ENCODE measurements at regions not wholly inside any gene's neighbourhood (a gene's known extent, or its start where the extent isn't known, plus 50 kb on each side); places are given as distances from the start of the nearest gene placed in this dataset.

GRCh38 chr2:15811367-15811766, 129.0 kb upstream of the MYCN start:
- no peak overlapping the region for H3K4me3 Mint-ChIP-seq (ENCODE audit: unreplicated experiment)
- TF ChIP-seq CTCF (IDR thresholded peaks at IDR 0.05; ENCODE audit: unreplicated experiment): no peak
- no peak overlapping the region for H3K27ac Mint-ChIP-seq (ENCODE audit: low read depth, unreplicated experiment)
- no peaks in the 10 kb centered on the region for H3K36me3 Mint-ChIP-seq (ENCODE audit: insufficient read depth, unreplicated experiment)
- no peak for DNase-seq (ENCODE audit: unreplicated experiment)
- ChIA-PET CTCF (no interaction called here), POLR2A (no interaction called here)
- no TSS peak for BruUV-seq (replicated peaks)
- no peaks in the 10 kb centered on the region for H3K9me3 Mint-ChIP-seq (ENCODE audit: unreplicated experiment)
- peaks cover 60% of the 10 kb centered on the region for H3K27me3 Mint-ChIP-seq (ENCODE audit: insufficient read depth, unreplicated experiment)
- H3K4me1 Mint-ChIP-seq (ENCODE audit: insufficient read depth, unreplicated experiment): no peaks in the 10 kb centered on the region
- intact Hi-C loops (cut with micrococcal nuclease): no loop called here

- no TSS peak for BruUV-seq (replicated peaks)
- Mint-ChIP-seq H3K36me3 (ENCODE audit: insufficient read depth, unreplicated experiment) (no peaks in the 10 kb centered on the region), H3K27me3 (ENCODE audit: insufficient read depth, unreplicated experiment) (peaks cover 61% of the 10 kb centered on the region), H3K4me1 (ENCODE audit: insufficient read depth, unreplicated experiment) (no peaks in the 10 kb centered on the region), H3K4me3 (ENCODE audit: unreplicated experiment) (no peak overlapping the region), H3K9me3 (ENCODE audit: unreplicated experiment) (no peaks in the 10 kb centered on the region), H3K27ac (ENCODE audit: low read depth, unreplicated experiment) (no peak overlapping the region)
- DNase-seq (ENCODE audit: unreplicated experiment): peak; percentile 6
- CTCF ChIA-PET: interaction anchor here (0.6 kb wide), 1 partner anchor 38 kb away, joined by 3 read pairs; no protein-coding TSS in a partner anchor
- intact Hi-C loops (cut with micrococcal nuclease): no loop called here
- POLR2A ChIA-PET: no interaction called here
- TF ChIP-seq CTCF (IDR thresholded peaks at IDR 0.05; ENCODE audit: unreplicated experiment): no peak
These were observed 128.1 kb upstream of the MYCN start for GRCh38 chr2:15812187-15812780.

- ChIA-PET POLR2A (no interaction called here), CTCF (no interaction called here)
- peaks cover 58% of the 10 kb centered on the region for H3K27me3 Mint-ChIP-seq (ENCODE audit: insufficient read depth, unreplicated experiment)
- DNase-seq (ENCODE audit: unreplicated experiment): no peak
- no peak overlapping the region for H3K27ac Mint-ChIP-seq (ENCODE audit: low read depth, unreplicated experiment)
- TF ChIP-seq CTCF (IDR thresholded peaks at IDR 0.05; ENCODE audit: unreplicated experiment): no peak
- no peak overlapping the region for H3K4me3 Mint-ChIP-seq (ENCODE audit: unreplicated experiment)
- H3K36me3 Mint-ChIP-seq (ENCODE audit: insufficient read depth, unreplicated experiment): no peaks in the 10 kb centered on the region
- no peaks in the 10 kb centered on the region for H3K4me1 Mint-ChIP-seq (ENCODE audit: insufficient read depth, unreplicated experiment)
- intact Hi-C loops (cut with micrococcal nuclease): no loop called here
- H3K9me3 Mint-ChIP-seq (ENCODE audit: unreplicated experiment): no peaks in the 10 kb centered on the region
- BruUV-seq (replicated peaks): no TSS peak
These were observed 126.7 kb upstream of the MYCN start for GRCh38 chr2:15813481-15814266.

- POLR2A ChIA-PET: no interaction called here
- TF ChIP-seq CTCF (IDR thresholded peaks at IDR 0.05; ENCODE audit: unreplicated experiment): no peak
- no peak overlapping the region for H3K27ac Mint-ChIP-seq (ENCODE audit: low read depth, unreplicated experiment)
- H3K4me3 Mint-ChIP-seq (ENCODE audit: unreplicated experiment): no peak overlapping the region
- BruUV-seq (replicated peaks): no TSS peak
- H3K9me3 Mint-ChIP-seq (ENCODE audit: unreplicated experiment): no peaks in the 10 kb centered on the region
- no peaks in the 10 kb centered on the region for H3K4me1 Mint-ChIP-seq (ENCODE audit: insufficient read depth, unreplicated experiment)
- peaks cover 51% of the 10 kb centered on the region for H3K27me3 Mint-ChIP-seq (ENCODE audit: insufficient read depth, unreplicated experiment)
- no peak for DNase-seq (ENCODE audit: unreplicated experiment)
- intact Hi-C loops (cut with micrococcal nuclease): no loop called here
- no peaks in the 10 kb centered on the region for H3K36me3 Mint-ChIP-seq (ENCODE audit: insufficient read depth, unreplicated experiment)
- CTCF ChIA-PET: no interaction called here
These were observed 125.9 kb upstream of the MYCN start for GRCh38 chr2:15814403-15814802.

All from MCF 10A (cell line).